HG03354 (cell line): ENCODE measurements at regions not wholly inside any gene's neighbourhood (a gene's known extent, or its start where the extent isn't known, plus 50 kb on each side); places are given as distances from the start of the nearest gene placed in this dataset.

Experiments used
- ATAC-seq: cut with Tn5 transposase; IDR thresholded peaks from one replicate; pipeline ENCODE4 v1.9.1; 2021; ENCODE audit warnings: mild to moderate bottlenecking; ENCODE audit not compliant: unreplicated experiment, poor library complexity, severe bottlenecking

DNA sequence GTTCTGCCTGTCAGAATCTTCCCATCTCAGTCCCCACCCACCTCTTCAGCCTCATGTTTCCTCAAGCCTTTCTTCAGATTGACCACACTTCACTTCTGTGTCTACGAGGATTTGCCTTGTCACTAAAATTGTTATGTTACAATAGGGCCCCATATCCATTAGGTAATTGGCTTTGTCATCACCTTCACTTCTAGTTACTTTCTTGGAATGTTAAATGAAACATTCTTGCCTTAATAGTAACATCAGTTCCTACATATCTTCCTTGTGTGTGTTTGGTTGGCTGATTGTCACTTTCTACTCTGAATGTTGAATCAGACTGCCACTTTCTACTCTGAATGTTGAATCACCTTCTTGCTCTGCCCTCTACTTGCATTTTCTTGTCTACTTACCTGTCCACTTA lies 599.9 kb upstream of the NXPH2 start:
- no peak for ATAC-seq

DNA sequence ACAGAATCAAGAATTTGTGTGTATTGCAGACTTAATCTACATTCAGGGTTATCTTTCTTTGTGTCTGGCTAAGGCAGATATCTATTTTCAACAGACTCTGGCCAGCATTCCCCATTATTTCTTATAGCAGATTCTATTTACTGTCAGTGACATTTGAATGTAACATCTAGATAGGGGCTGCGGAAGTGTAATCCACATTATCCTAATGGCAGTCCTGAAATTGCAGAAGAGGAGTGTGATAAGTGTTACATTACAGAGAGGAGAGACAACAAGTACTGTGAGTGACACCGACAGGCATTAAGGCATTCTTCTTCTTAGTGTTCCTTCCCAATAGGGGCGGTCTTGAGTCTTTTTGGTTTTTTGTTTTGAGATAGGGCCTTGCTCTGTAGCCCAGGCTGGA lies 598.2 kb upstream of the NXPH2 start:
- ATAC-seq, result no peak

- no peak for ATAC-seq
Measured at GRCh38 chr2:139374296-139374850, 594.2 kb upstream of the NXPH2 start.

- no peak for ATAC-seq
Measured at GRCh38 chr2:139369423-139370409, 589.5 kb upstream of the NXPH2 start.

DNA sequence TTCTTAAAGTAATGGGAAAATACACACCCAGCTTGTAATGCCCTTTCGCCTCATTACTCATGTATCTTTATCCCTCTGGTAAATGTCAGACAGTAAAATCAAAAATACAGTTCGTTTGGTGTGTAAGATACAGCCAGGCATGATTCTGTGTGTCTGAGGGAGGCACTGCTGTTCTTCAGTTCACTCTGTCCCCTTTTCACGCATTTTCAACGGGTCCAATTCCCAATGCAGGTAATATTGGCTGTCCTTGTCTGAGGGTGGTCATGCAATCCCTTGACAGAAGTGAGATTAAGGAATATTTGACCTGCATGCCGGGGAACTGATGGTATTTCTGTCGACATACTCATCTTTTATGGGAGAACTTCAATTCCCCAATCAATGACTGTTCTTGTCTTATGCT lies 587.2 kb upstream of the NXPH2 start:
- ATAC-seq, result no peak

- ATAC-seq, result no peak
Measured at GRCh38 chr2:139366681-139367080, 586.5 kb upstream of the NXPH2 start.

GRCh38 chr2:139365189-139365588 lies 585.0 kb upstream of the NXPH2 start:
- no peak for ATAC-seq

- no peak for ATAC-seq
Measured at GRCh38 chr2:139360654-139361053, 580.5 kb upstream of the NXPH2 start.

DNA sequence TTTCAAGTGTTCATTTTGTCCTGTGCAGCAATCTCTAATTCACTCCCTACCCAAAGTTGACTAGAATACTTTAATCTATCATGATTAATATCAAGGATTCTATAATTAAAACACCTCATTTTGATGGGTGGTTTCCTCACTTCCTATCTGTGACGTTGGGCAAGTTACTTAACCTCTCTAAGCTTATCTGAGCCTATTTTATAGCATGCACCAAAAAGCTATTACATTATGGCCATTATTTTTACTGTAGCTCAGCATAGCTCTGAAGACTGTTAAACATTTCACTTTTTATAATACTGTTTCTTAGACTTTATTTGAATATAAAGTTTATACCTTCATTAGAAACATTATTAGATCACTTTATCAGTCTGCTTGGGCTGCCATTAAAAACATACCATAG lies 579.6 kb upstream of the NXPH2 start:
- no peak for ATAC-seq

DNA sequence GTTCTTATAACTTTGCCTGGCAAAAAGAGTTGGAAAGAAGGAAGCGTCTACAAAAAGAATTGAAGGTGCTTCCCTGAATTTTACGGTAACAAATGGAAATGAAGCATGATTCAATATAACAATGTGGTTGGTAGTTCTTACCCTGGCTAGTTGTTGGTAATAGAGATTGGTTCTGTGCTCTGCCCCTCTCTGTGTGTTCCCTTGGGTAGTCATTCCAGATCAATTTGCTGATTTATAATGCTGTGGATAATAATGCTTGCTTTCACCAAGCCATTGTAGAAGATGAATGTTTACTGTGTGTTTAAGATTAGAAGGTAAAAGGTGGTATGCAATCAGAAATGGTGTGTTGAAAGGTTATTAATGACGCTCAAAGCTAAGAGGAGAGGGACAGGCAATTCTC lies 577.8 kb upstream of the NXPH2 start:
- ATAC-seq, result no peak

GRCh38 chr2:139354518-139354917 lies 574.3 kb upstream of the NXPH2 start:
- no peak for ATAC-seq

- ATAC-seq, result no peak
Measured at GRCh38 chr2:139353874-139354273, 573.7 kb upstream of the NXPH2 start.

GRCh38 chr2:139317259-139317658 lies 537.1 kb upstream of the NXPH2 start:
- ATAC-seq, result no peak

DNA sequence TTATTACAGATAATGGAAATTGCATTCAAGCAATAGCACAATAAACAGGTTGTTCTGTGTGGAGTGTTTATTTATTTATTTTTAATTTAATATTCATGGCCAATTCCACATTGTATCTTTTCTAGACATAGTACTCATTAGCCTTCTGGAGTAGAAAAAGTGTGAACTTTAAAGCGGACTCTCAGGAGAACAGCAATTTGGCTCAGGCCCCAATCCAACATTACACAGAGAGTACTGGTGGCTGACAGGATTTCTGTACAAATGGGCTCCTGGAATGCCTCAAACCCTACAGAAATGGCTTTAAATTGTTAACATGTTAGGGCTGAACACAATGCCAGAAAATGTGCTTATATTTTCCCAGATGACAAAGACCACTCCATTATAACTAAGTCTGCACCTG lies 533.9 kb upstream of the NXPH2 start:
- ATAC-seq, result no peak

DNA sequence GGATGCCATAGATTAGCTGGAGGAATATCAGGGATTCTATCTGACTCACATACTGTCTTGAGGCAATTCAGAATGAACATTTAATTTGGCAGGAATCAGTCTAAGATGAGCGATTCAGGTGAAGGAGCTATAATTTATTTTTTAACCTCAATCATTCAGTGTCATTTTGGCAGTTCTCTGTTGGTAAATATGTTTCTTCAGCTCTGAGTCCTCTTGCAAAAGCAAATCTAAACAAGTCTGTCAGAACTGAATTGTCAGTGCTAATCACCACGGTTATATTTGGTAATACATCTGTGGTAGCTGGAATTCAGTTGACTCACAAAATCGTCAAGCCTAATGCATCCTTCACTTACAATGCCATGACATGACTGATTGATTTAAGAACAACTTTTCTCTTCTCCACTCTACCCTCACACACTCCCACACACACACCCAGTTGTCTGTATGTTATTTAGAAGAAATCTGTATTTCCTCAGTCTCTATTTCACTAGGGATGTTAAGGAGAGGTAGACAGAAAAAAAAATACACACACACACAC lies 516.6 kb upstream of the NXPH2 start:
- no peak for ATAC-seq

- ATAC-seq, result no peak
Measured at GRCh38 chr2:139293992-139294548, 513.9 kb upstream of the NXPH2 start.

- no peak for ATAC-seq
Measured at GRCh38 chr2:139281124-139281523, 500.9 kb upstream of the NXPH2 start.

DNA sequence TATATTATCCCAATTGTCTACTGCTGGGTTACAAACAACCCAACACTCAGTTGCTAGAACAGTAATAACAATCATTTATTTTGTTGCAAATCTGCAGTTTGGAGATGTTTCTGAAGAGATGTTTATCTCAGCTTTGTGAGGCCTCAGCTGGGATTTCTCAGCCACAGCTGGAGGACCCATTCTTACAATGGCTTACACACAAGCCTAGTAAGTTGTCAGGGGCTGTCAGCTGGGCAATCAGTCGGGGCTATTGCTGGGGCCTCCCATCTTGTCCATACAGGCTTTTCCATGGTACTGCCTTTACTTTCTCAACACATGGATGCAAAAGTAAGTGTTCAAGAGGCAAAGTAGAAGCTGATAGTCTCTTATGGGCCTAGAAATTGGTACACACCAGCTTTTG lies 491.7 kb upstream of the NXPH2 start:
- no peak for ATAC-seq

DNA sequence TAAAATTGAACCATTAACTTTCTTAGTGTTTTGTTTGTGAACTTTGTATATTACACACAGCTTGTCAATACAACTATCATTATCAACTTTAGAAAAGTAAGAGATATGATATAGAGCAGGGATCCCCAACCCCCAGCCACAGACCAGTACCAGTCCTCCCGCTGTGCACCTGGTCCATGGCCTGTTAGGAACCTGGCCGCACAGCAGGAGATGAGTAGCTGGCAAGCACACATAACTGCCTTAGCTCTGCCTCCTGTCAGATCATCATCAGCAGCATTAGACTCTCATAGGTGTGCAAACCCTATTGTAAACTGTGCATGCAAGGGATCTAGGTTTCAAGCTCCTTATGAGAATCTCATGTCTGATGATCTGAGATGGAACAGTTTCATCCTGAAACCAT lies 491.0 kb upstream of the NXPH2 start:
- no peak for ATAC-seq

- ATAC-seq, result no peak
Measured at GRCh38 chr2:139260052-139260430, 479.9 kb upstream of the NXPH2 start.
